ENCODE measurements at regions not wholly inside any gene's neighbourhood (a gene's known extent, or its start where the extent isn't known, plus 50 kb on each side); places are given as distances from the start of the nearest gene placed in this dataset.

DNA sequence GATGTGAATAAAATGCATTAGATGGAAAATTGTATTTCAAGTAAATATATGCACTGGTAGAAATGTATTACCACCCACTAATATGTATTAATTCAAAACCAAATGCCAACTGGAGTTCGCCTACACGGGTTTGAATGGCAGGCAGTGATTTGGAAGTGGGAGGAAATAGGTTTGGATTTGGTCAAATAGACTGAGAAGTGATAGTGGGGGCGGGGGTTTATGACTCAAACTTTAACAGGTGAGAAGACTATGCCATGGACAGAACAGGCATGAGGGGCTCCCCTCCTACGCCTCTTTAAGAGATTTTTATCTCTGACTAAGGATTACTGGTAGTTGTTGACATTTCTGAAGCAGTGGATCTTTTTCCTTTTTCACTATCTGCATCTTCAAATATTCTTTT, 677.8 kb downstream of the NTRK3 start:
- H3K27ac Mint-ChIP-seq: no peak overlapping the region
- no peak overlapping the region for H2AFZ ChIP-seq
- no peak for TF ChIP-seq EZH2 (IDR thresholded peaks at IDR 0.05; ENCODE audit: low read depth, unreplicated experiment)
- TF ChIP-seq, protein P1, sequence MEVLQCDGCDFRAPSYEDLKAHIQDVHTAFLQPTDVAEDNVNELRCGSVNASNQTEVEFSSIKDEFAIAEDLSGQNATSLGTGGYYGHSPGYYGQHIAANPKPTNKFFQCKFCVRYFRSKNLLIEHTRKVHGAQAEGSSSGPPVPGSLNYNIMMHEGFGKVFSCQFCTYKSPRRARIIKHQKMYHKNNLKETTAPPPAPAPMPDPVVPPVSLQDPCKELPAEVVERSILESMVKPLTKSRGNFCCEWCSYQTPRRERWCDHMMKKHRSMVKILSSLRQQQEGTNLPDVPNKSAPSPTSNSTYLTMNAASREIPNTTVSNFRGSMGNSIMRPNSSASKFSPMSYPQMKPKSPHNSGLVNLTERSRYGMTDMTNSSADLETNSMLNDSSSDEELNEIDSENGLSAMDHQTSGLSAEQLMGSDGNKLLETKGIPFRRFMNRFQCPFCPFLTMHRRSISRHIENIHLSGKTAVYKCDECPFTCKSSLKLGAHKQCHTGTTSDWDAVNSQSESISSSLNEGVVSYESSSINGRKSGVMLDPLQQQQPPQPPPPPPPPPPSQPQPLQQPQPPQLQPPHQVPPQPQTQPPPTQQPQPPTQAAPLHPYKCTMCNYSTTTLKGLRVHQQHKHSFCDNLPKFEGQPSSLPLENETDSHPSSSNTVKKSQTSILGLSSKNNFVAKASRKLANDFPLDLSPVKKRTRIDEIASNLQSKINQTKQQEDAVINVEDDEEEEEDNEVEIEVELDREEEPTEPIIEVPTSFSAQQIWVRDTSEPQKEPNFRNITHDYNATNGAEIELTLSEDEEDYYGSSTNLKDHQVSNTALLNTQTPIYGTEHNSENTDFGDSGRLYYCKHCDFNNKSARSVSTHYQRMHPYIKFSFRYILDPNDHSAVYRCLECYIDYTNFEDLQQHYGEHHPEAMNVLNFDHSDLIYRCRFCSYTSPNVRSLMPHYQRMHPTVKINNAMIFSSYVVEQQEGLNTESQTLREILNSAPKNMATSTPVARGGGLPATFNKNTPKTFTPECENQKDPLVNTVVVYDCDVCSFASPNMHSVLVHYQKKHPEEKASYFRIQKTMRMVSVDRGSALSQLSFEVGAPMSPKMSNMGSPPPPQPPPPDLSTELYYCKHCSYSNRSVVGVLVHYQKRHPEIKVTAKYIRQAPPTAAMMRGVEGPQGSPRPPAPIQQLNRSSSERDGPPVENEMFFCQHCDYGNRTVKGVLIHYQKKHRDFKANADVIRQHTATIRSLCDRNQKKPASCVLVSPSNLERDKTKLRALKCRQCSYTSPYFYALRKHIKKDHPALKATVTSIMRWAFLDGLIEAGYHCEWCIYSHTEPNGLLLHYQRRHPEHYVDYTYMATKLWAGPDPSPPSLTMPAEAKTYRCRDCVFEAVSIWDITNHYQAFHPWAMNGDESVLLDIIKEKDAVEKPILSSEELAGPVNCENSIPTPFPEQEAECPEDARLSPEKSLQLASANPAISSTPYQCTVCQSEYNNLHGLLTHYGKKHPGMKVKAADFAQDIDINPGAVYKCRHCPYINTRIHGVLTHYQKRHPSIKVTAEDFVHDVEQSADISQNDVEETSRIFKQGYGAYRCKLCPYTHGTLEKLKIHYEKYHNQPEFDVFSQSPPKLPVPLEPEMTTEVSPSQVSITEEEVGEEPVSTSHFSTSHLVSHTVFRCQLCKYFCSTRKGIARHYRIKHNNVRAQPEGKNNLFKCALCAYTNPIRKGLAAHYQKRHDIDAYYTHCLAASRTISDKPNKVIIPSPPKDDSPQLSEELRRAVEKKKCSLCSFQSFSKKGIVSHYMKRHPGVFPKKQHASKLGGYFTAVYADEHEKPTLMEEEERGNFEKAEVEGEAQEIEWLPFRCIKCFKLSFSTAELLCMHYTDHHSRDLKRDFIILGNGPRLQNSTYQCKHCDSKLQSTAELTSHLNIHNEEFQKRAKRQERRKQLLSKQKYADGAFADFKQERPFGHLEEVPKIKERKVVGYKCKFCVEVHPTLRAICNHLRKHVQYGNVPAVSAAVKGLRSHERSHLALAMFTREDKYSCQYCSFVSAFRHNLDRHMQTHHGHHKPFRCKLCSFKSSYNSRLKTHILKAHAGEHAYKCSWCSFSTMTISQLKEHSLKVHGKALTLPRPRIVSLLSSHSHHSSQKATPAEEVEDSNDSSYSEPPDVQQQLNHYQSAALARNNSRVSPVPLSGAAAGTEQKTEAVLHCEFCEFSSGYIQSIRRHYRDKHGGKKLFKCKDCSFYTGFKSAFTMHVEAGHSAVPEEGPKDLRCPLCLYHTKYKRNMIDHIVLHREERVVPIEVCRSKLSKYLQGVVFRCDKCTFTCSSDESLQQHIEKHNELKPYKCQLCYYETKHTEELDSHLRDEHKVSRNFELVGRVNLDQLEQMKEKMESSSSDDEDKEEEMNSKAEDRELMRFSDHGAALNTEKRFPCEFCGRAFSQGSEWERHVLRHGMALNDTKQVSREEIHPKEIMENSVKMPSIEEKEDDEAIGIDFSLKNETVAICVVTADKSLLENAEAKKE (CRISPR knock-in tag; IDR thresholded peaks at IDR 0.05): no peak
- no peak for TF ChIP-seq JUNB (IDR thresholded peaks at IDR 0.05; ENCODE audit: unreplicated experiment)
- no peak for TF ChIP-seq NANOG (IDR thresholded peaks at IDR 0.05; ENCODE audit: borderline replicate concordance)
- TF ChIP-seq ZNF331 (CRISPR knock-in tag; IDR thresholded peaks at IDR 0.05; ENCODE audit: low read depth): no peak
- TF ChIP-seq, protein P2, sequence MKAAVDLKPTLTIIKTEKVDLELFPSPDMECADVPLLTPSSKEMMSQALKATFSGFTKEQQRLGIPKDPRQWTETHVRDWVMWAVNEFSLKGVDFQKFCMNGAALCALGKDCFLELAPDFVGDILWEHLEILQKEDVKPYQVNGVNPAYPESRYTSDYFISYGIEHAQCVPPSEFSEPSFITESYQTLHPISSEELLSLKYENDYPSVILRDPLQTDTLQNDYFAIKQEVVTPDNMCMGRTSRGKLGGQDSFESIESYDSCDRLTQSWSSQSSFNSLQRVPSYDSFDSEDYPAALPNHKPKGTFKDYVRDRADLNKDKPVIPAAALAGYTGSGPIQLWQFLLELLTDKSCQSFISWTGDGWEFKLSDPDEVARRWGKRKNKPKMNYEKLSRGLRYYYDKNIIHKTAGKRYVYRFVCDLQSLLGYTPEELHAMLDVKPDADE (IDR thresholded peaks at IDR 0.05): no peak
- no peak for TF ChIP-seq STAT1 (IDR thresholded peaks at IDR 0.05; ENCODE audit: unreplicated experiment)
- TF ChIP-seq POLR2AphosphoS5 (IDR thresholded peaks at IDR 0.05; ENCODE audit: low read depth): no peak
- TF ChIP-seq, protein P3, sequence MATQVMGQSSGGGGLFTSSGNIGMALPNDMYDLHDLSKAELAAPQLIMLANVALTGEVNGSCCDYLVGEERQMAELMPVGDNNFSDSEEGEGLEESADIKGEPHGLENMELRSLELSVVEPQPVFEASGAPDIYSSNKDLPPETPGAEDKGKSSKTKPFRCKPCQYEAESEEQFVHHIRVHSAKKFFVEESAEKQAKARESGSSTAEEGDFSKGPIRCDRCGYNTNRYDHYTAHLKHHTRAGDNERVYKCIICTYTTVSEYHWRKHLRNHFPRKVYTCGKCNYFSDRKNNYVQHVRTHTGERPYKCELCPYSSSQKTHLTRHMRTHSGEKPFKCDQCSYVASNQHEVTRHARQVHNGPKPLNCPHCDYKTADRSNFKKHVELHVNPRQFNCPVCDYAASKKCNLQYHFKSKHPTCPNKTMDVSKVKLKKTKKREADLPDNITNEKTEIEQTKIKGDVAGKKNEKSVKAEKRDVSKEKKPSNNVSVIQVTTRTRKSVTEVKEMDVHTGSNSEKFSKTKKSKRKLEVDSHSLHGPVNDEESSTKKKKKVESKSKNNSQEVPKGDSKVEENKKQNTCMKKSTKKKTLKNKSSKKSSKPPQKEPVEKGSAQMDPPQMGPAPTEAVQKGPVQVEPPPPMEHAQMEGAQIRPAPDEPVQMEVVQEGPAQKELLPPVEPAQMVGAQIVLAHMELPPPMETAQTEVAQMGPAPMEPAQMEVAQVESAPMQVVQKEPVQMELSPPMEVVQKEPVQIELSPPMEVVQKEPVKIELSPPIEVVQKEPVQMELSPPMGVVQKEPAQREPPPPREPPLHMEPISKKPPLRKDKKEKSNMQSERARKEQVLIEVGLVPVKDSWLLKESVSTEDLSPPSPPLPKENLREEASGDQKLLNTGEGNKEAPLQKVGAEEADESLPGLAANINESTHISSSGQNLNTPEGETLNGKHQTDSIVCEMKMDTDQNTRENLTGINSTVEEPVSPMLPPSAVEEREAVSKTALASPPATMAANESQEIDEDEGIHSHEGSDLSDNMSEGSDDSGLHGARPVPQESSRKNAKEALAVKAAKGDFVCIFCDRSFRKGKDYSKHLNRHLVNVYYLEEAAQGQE (IDR thresholded peaks at IDR 0.05; ENCODE audit: unreplicated experiment): no peak
- TF ChIP-seq, protein P4, sequence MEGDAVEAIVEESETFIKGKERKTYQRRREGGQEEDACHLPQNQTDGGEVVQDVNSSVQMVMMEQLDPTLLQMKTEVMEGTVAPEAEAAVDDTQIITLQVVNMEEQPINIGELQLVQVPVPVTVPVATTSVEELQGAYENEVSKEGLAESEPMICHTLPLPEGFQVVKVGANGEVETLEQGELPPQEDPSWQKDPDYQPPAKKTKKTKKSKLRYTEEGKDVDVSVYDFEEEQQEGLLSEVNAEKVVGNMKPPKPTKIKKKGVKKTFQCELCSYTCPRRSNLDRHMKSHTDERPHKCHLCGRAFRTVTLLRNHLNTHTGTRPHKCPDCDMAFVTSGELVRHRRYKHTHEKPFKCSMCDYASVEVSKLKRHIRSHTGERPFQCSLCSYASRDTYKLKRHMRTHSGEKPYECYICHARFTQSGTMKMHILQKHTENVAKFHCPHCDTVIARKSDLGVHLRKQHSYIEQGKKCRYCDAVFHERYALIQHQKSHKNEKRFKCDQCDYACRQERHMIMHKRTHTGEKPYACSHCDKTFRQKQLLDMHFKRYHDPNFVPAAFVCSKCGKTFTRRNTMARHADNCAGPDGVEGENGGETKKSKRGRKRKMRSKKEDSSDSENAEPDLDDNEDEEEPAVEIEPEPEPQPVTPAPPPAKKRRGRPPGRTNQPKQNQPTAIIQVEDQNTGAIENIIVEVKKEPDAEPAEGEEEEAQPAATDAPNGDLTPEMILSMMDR (conservative IDR thresholded peaks at IDR 0.05; ENCODE audit: low read depth in 2 of 2): no peak
- no peaks in the 10 kb centered on the region for H3K79me2 ChIP-seq (replicated peaks; ENCODE audit: insufficient read depth)
- H3K9me2 ChIP-seq (ENCODE audit: insufficient read depth): no peaks in the 10 kb centered on the region; the same call in 1 of the 2 replicates
- H3K27ac ChIP-seq (ENCODE audit: low read depth): no peak overlapping the region
- no peak overlapping the region for H3K4me3 ChIP-seq
- H3K4me1 ChIP-seq (ENCODE audit: insufficient read depth): no peaks in the 10 kb centered on the region
- no peak for ATAC-seq
- no peak overlapping the region for H3K4me3 Mint-ChIP-seq
- no peaks in the 10 kb centered on the region for H3K27me3 ChIP-seq (ENCODE audit: insufficient read depth)
- no peaks in the 10 kb centered on the region for H3K36me3 Mint-ChIP-seq (ENCODE audit: low read depth)
- peaks cover 1% of the 10 kb centered on the region for H3K27me3 Mint-ChIP-seq (ENCODE audit: insufficient read depth, low read depth, poor library complexity)
- H3K9me3 Mint-ChIP-seq: no peaks in the 10 kb centered on the region
- H3K4me1 Mint-ChIP-seq: no peaks in the 10 kb centered on the region
- DNase-seq (ENCODE audit: low spot score): no peak
- H3F3A ChIP-seq (replicated peaks; ENCODE audit: low read depth): no peaks in the 10 kb centered on the region
- H3K4me2 ChIP-seq: no peak overlapping the region
- no peaks in the 10 kb centered on the region for H3K36me3 ChIP-seq (ENCODE audit: insufficient read depth)
- H4K20me1 ChIP-seq (replicated peaks; ENCODE audit: insufficient read depth): no peaks in the 10 kb centered on the region
